ENCODE measurements at regions not wholly inside any gene's neighbourhood (a gene's known extent, or its start where the extent isn't known, plus 50 kb on each side); places are given as distances from the start of the nearest gene placed in this dataset.

DNA sequence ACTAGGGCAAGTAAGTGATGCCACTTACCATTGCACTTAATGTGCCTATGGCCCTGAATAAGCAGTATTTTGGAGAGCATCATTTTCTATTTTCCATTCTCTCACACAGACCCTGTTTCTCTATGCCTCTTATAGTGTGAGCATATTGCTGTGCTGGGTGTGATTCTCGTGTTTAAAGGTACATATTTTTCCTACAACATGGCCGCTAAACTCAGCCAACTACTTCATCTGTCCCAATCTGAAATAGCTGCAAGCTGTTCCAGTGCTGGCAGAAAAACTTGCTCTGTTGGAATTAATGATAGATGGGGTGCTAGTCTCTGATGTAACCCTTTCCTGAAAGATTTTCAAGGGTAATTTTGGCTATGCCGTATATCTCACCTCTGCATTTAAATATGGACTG is 97.5 kb downstream of the ZNF326 start:
- WGBS (ENCODE audit: extremely low coverage, insufficient read length, low lambda C conversion rate): no CpG with 5 or more reads among the region's 3 CpGs
- TF ChIP-seq, protein P1, sequence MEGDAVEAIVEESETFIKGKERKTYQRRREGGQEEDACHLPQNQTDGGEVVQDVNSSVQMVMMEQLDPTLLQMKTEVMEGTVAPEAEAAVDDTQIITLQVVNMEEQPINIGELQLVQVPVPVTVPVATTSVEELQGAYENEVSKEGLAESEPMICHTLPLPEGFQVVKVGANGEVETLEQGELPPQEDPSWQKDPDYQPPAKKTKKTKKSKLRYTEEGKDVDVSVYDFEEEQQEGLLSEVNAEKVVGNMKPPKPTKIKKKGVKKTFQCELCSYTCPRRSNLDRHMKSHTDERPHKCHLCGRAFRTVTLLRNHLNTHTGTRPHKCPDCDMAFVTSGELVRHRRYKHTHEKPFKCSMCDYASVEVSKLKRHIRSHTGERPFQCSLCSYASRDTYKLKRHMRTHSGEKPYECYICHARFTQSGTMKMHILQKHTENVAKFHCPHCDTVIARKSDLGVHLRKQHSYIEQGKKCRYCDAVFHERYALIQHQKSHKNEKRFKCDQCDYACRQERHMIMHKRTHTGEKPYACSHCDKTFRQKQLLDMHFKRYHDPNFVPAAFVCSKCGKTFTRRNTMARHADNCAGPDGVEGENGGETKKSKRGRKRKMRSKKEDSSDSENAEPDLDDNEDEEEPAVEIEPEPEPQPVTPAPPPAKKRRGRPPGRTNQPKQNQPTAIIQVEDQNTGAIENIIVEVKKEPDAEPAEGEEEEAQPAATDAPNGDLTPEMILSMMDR (conservative IDR thresholded peaks at IDR 0.05): no peak
- Mint-ChIP-seq H3K27ac (no peak overlapping the region), H3K36me3 (ENCODE audit: insufficient read depth in 1 of 3, low read depth in 3 of 3) (peaks cover 0 to 5% (median 0%) of the 10 kb centered on the region in 3 experiments; a peak in 1 of 7 replicates), H3K4me3 (no peak overlapping the region), H3K9me3 (peaks cover 7 to 10% of the 10 kb centered on the region in 2 experiments; a peak in 4 of 5 replicates), H3K4me1 (no peaks in the 10 kb centered on the region), H3K27me3 (ENCODE audit: low read depth) (no peaks in the 10 kb centered on the region; the same call in 1 of the 2 replicates)
- Histone ChIP-seq H3K23me2 (ENCODE audit: insufficient read length, low read depth, low read length, poor library complexity, severe bottlenecking) (no peaks in the 10 kb centered on the region), H4K91ac (ENCODE audit: insufficient read length, low read depth, low read length) (no peak overlapping the region), H3K4me1 (ENCODE audit: insufficient read depth, low read length) (no peaks in the 10 kb centered on the region), H3K9ac (ENCODE audit: extremely low read depth, insufficient read length, low read length) (no peak overlapping the region), H3K27me3 (ENCODE audit: insufficient read depth, low read length) (no peaks in the 10 kb centered on the region; the same call in 1 of the 2 replicates), H3K9me3 (ENCODE audit: control insufficient read depth, low read depth, low read length) (no peaks in the 10 kb centered on the region), H2AK5ac (ENCODE audit: insufficient read length, low read length) (no peak overlapping the region), H4K20me1 (ENCODE audit: control insufficient read depth, insufficient read depth, insufficient read length) (no peaks in the 10 kb centered on the region), H3T11ph (ENCODE audit: low read length) (no peak overlapping the region), H3K27ac (ENCODE audit: insufficient read length, low read depth, low read length) (no peak overlapping the region), H3K18ac (ENCODE audit: insufficient read length, low read depth, low read length) (no peak overlapping the region), H2BK20ac (ENCODE audit: low read depth, low read length, poor library complexity, severe bottlenecking) (no peak overlapping the region), H3K79me2 (ENCODE audit: insufficient read depth, low read length) (no peaks in the 10 kb centered on the region), H4K5ac (ENCODE audit: insufficient read length, low read depth, low read length) (no peak overlapping the region), H3K23ac (ENCODE audit: insufficient read length, low read depth, low read length) (no peak overlapping the region), H2BK12ac (ENCODE audit: insufficient read length, low read depth, low read length) (no peak overlapping the region), H2BK120ac (ENCODE audit: low read depth, low read length, poor library complexity, severe bottlenecking) (no peak overlapping the region), H2BK5ac (ENCODE audit: insufficient read length, low read length) (no peak overlapping the region), H2AFZ (ENCODE audit: low read length) (no peak overlapping the region), H4K8ac (replicated peaks; ENCODE audit: insufficient read length, low read depth, low read length) (no peak overlapping the region), H3K56ac (ENCODE audit: insufficient read length, low read depth, low read length) (no peak overlapping the region), H3K4me2 (ENCODE audit: insufficient read depth, insufficient read length, low read length) (no peak overlapping the region), H3K14ac (ENCODE audit: insufficient read depth, low read length) (no peak overlapping the region), H3K4ac (ENCODE audit: low read depth, low read length) (no peak overlapping the region), H3K79me1 (ENCODE audit: insufficient read depth, low read depth, low read length, poor library complexity, severe bottlenecking) (no peaks in the 10 kb centered on the region), H2BK15ac (ENCODE audit: low read depth, low read length) (no peak overlapping the region)
- DNase-seq: no peak
